Erythroblast (primary cell): ENCODE measurements at regions not wholly inside any gene's neighbourhood (a gene's known extent, or its start where the extent isn't known, plus 50 kb on each side); places are given as distances from the start of the nearest gene placed in this dataset.

Experiments
- DNase-seq, 2 experiments: peaks; one replicate each; lab custom pipeline; 2025; lab: John Stamatoyannopoulos, UW
- GATA1 ChIP-seq: IDR thresholded peaks from 2 replicates; pipeline ENCODE4 v1.6.1; 2011; ENCODE audit warnings: low read depth, mild to moderate bottlenecking, control low read depth, low read length, moderate library complexity
- POLR2A ChIP-seq: IDR thresholded peaks from 2 replicates; pipeline ENCODE4 v1.6.1; 2011; ENCODE audit warnings: mild to moderate bottlenecking, low read length

- DNase-seq: no peak
- TF ChIP-seq POLR2A (no peak), GATA1 (no peak)
Observed at GRCh38 chr9:117775591-117775990, 71.4 kb downstream of the TLR4 start.

DNA sequence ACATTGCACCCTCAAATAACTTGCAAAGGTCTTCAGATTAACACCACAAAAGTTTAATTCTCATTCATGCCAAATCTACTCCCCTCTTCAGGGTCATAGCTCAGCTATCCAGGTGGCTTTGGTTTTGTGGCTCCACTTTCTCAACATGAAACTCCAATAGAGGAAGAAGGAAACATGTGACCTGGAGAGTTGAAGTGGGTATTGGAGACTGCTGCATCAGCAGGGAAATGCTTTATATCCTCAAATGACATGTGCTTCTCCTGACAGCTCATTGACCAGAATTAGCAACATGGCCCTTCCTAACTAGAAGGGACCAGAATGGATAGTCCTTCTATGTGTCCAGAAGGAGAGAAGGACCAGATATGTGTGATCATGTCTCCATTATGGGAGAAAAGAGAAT is 73.6 kb downstream of the TLR4 start:
- TF ChIP-seq GATA1 (no peak), POLR2A (no peak)
- DNase-seq: no peak

DNA sequence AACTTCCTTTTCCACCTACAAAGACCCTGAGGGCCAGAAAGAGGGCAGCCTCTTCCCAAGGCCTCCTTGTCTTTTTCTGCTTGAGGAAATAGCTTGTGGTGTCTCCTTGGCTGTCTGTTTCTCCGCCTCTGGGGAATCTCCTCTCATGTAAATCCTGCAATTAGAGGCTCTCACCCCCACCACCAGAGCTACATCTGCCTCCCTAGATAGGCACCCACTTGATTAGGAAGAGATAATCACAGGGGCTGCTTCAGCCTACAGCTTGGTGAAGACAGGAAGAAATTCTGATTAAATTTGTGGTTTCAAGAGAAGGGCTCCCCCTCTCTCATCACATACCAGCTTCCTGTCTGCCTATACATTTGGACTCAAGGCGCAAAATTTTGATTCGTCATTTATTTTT is 75.6 kb downstream of the TLR4 start:
- no peak for DNase-seq
- no peak for TF ChIP-seq GATA1
- TF ChIP-seq POLR2A: no peak

- DNase-seq: peak; percentile 5 to 39
- TF ChIP-seq GATA1: no peak
Observed at GRCh38 chr9:117782931-117783788, 79.0 kb downstream of the TLR4 start.

DNA sequence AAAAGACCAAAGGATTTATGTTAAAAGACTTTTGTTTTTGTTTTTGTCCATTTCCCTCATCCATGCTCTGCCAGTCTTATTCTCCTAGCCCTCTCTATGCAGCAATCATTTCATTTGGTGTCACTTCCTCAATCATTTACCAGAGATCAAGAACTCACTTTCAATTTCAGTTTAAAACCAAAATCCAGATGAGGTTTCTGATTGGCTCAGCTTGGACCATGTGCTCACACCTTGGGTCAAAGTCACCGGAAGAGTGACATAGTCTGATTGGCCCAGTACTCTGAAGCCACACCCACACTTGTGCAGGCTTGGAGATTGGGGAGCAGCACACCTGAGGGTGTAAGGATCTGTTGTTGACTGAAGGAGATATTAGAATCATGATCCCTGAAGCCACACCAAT is 79.6 kb downstream of the TLR4 start:
- DNase-seq: no peak
- TF ChIP-seq GATA1: no peak
- no peak for TF ChIP-seq POLR2A

- no peak for DNase-seq
- TF ChIP-seq GATA1: no peak
- TF ChIP-seq POLR2A: no peak
Observed at GRCh38 chr9:117784996-117785395, 80.8 kb downstream of the TLR4 start.

GRCh38 chr9:117787746-117788145 is 83.5 kb downstream of the TLR4 start:
- no peak for DNase-seq
- TF ChIP-seq GATA1 (no peak), POLR2A (no peak)

- no peak for TF ChIP-seq POLR2A
- no peak for TF ChIP-seq GATA1
- no peak for DNase-seq
Observed at GRCh38 chr9:117795271-117795670, 91.1 kb downstream of the TLR4 start.

GRCh38 chr9:117796681-117797080 is 92.5 kb downstream of the TLR4 start:
- TF ChIP-seq GATA1 (no peak), POLR2A (no peak)
- no peak for DNase-seq

GRCh38 chr9:117800389-117800788 is 96.2 kb downstream of the TLR4 start:
- TF ChIP-seq GATA1: no peak
- no peak for TF ChIP-seq POLR2A
- DNase-seq: no peak

- no peak for TF ChIP-seq POLR2A
- TF ChIP-seq GATA1: no peak
- no peak for DNase-seq
Observed at GRCh38 chr9:117809751-117810150, 105.5 kb downstream of the TLR4 start.

DNA sequence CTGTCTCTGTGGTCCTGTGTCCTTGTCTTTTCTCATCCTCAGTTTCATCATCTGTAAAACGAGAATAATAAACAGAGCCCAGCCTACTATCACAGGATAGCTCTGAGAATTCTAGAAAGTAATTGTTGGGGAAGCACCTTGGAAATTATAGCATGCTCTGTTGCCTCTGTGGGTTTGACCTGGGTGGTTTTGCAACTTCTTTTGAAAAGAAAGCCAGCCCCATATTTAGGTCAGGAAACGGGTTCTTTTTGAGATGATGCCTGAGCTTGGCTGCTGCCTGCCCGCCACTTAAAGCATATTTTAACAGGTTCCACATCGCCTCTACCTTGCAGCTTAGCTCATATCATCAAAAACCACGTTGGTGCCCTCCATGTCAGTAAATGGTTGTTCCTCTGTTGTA is 111.1 kb downstream of the TLR4 start:
- DNase-seq: no peak
- TF ChIP-seq POLR2A (no peak), GATA1 (no peak)

DNA sequence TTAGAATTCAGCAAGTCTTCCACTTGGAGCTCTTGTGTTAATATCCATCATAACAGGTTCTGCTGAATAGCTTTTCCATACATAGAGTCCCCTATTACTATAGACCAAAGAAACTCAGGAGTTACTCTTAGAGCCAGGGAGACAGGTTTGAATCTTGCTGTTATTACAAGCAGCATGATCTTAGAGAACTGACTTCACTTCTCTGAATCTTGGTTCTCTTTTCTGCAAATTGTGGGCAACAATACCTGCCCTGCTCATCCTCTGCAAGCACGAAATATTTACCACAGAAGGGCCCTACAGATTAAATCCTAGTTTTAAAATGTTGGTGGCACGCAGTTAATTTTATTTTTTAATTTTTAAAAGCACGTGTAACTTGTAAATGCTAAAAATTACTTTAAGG is 111.7 kb downstream of the TLR4 start:
- no peak for TF ChIP-seq POLR2A
- no peak for TF ChIP-seq GATA1
- no peak for DNase-seq

DNA sequence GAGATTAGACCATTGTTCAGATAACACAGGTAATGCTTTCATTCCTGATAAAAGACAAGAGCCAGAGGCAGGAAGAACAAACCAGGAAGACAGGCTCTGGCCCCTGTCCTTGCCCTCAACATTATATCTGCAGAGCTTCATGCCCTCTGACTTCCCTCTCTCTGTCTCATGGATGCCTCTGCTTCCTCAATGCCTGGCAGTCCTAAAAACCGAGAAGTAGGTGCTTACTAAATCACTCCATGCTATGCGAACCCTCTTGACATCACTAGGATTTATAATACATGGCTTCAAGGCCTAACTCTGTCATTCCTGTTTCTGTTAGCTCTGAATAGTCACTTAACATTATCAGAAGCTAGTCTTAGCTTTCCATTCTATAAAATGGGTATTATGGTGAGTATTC is 117.8 kb downstream of the TLR4 start:
- no peak for DNase-seq
- TF ChIP-seq GATA1: no peak

DNA sequence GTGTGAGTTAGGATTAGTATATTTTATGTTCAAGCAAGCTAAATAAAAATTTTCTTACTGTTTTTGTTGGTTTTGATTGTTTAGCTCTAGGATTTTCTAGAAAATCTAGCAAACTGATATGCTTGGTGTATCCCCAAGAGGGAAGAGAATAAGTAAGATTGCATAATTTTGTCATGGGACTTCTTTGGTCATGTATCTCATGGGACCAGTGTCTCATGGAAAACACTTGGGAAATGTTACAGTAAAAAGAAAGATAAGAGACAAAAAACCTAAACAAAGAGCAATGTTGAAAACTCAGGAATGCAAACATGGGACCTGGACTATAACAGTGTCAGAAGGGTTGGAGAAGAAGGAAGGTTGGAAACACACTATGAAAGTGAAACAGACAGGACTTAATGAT is 119.4 kb downstream of the TLR4 start:
- no peak for DNase-seq
- TF ChIP-seq POLR2A: no peak
- no peak for TF ChIP-seq GATA1
